ENCODE measurements at regions not wholly inside any gene's neighbourhood (a gene's known extent, or its start where the extent isn't known, plus 50 kb on each side); places are given as distances from the start of the nearest gene placed in this dataset.

DNA sequence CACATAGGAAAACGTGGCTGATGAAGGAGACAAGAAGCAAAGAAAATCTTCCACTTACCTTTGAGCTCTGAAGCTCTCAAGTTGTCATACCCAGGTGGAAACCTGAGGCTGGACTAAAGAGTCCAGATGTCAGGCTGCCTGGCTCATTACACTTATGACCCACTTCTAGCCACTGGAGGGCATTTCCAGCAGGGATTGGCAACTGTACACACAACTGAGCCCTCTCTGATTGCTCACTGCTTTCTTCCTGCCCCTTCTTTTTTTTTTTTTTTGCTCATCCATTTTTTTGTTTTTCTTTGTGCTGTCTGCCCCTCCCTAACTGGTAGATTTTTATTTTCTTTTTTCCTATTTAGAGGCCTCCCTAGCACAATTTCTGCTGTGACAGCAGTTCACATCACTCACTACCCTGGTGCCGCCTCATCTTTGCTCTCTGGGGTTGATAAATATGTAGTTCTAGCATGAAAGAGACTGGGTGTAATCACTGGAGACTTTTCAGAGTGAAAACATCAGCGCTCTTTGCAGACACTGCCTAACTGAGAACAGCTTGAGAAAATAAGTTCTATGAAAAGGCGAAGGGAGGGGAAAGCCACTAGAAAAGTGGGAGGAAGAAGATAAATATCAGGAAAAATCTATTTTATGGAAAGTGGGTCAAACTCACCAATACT lies 334.5 kb downstream of the NUF2 start:
- in situ Hi-C loops (cut with HindIII; ENCODE audit: low pct_unique_long_range_greater_than_20kb, low sequenced_read_pairs): no loop called here
- no peak for DNase-seq (ENCODE audit: low read depth in 1 of 2, low spot score in 1 of 2)
- no peak for TF ChIP-seq JUND (IDR thresholded peaks at IDR 0.05; ENCODE audit: low read depth)

DNA sequence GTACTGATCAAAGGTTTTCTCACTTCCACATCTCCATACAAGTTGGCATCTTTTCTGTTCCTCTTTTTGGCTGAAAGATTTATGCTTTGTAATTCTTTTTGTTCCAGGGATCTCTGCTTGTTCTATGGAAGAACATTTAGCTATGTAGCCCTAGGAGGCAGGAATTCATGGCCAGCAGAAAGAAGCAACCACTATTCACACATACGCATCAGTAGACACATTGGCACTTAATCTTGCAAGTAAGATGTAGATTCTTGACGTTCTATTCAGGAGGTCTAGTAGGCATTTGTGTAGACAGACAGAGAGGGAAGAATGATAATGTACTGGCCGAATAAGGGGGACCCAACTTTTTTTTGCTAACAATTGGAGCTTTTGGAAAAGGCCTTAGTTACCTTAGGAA lies 336.0 kb downstream of the NUF2 start:
- no peak for TF ChIP-seq JUND (IDR thresholded peaks at IDR 0.05; ENCODE audit: low read depth)
- in situ Hi-C loops (cut with HindIII; ENCODE audit: low pct_unique_long_range_greater_than_20kb, low sequenced_read_pairs): no loop called here

DNA sequence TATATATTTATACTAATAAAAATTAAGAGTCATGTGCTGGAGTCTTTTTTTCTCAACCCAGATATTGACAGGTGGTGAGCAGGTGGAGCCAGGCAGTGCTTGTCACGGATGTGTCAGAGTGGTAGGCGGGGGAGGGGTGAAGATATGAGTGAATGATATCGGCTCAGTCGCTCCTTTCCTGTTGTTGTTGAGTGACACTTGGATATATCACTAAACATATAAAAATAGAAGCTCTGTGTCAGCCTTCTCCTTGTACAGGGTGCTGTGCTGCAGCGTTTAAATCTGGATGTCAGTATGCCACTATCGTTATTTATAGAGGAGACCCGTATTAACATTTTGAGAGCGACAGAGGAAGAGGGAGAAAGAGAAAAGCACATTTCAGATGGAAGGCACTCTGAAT lies 339.6 kb downstream of the NUF2 start:
- DNase-seq (ENCODE audit: low read depth in 1 of 2, low spot score in 1 of 2): no peak
- in situ Hi-C loops (cut with HindIII; ENCODE audit: low pct_unique_long_range_greater_than_20kb, low sequenced_read_pairs): no loop called here
- no peak for TF ChIP-seq JUND (IDR thresholded peaks at IDR 0.05; ENCODE audit: low read depth)

More for the DNA sequence above, 336.0 kb downstream of the NUF2 start:
- DNase-seq (ENCODE audit: low read depth in 1 of 2, low spot score in 1 of 2): no peak

DNA sequence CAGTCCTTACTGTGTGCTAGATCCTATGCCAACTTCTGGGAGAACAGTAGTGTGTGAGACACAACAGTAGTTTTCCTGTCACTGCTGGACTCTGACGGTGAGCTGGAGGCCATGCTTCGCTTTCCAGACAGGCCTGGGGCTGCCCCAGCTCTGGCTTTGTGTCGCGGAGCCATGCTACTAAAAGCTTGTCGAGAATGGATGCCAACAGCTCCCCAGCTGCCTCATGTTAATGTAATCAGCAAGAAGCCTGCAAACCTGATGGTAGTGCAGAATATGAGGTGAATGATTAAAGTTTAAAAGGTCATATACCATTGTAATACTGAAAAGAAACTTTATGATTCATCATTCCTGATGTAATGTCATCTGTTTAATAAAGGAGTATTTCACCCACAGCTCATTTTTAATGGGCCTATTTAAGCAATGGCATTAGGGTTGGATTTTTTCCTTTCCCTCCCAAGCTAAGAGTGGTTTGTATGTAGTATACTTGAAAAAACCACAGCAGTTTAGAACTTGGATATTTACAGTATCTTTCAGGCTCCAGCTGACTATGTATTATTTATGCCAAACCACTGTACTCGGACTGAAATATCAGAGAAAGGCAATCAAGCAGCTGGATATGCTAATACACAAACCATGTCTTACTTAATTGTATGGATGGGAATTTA lies 343.0 kb downstream of the NUF2 start:
- no peak for TF ChIP-seq JUND (IDR thresholded peaks at IDR 0.05; ENCODE audit: low read depth)
- in situ Hi-C loops (cut with HindIII; ENCODE audit: low pct_unique_long_range_greater_than_20kb, low sequenced_read_pairs): no loop called here
- no peak for DNase-seq (ENCODE audit: low read depth in 1 of 2, low spot score in 1 of 2)

DNA sequence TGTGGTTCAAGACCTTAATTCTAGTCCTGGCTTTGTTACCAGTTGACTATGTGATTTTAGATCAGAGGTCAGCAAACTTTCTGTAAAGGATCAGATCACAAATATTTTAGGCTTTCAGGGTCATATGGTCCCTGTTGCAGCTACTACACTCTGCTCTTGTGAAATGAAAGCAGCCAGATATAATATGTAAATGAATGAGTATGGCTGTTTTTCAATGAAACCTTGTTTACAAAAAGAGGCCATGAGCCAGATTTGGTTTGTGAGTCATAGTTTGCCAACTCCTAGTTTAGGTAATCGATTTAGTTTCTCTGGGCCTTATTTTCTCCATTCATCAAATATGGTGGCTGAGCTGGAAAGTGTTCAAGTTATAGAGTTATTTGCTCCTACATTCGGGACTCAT lies 346.7 kb downstream of the NUF2 start:
- in situ Hi-C loops (cut with HindIII; ENCODE audit: low pct_unique_long_range_greater_than_20kb, low sequenced_read_pairs): no loop called here
- DNase-seq (ENCODE audit: low read depth in 1 of 2, low spot score in 1 of 2): no peak
- no peak for TF ChIP-seq JUND (IDR thresholded peaks at IDR 0.05; ENCODE audit: low read depth)

DNA sequence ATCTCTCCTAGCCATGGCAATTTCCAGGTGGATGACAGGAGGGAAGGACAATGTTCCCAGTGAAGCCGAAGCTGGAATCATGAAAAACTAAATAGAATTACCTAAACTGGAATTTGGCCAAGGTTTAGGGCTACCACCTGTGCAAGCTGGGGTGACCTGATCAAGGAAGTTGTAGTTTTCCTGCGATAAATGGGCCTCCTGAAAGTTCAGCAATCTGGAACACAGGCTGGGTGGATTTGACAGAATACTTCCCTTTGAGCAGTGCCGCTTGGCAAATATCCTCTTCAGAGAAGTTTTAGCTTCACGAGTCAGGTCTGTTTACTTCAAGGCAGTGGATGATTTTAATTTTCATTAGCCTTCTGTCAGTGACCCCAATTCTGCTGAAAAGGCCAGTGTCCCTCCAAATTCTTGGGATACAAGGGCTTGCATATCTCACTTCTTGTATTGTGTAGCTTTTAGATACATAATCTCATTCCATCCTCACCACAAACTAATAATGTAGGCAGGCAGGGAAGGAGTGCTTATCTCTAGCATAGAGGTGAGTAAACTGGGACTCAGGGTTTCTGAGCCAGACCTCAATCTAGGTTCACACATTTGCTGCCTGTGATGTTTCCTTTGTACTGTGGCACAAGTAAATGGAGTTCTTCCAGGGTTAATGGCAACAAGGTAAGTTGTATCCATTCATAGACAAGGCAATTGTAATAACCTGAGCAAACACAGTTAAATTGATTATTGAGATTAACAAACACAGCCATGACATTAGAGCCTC lies 349.4 kb downstream of the NUF2 start:
- in situ Hi-C loops (cut with HindIII; ENCODE audit: low pct_unique_long_range_greater_than_20kb, low sequenced_read_pairs): no loop called here
- no peak for TF ChIP-seq JUND (IDR thresholded peaks at IDR 0.05; ENCODE audit: low read depth)
- no peak for DNase-seq (ENCODE audit: low read depth in 1 of 2, low spot score in 1 of 2)

DNA sequence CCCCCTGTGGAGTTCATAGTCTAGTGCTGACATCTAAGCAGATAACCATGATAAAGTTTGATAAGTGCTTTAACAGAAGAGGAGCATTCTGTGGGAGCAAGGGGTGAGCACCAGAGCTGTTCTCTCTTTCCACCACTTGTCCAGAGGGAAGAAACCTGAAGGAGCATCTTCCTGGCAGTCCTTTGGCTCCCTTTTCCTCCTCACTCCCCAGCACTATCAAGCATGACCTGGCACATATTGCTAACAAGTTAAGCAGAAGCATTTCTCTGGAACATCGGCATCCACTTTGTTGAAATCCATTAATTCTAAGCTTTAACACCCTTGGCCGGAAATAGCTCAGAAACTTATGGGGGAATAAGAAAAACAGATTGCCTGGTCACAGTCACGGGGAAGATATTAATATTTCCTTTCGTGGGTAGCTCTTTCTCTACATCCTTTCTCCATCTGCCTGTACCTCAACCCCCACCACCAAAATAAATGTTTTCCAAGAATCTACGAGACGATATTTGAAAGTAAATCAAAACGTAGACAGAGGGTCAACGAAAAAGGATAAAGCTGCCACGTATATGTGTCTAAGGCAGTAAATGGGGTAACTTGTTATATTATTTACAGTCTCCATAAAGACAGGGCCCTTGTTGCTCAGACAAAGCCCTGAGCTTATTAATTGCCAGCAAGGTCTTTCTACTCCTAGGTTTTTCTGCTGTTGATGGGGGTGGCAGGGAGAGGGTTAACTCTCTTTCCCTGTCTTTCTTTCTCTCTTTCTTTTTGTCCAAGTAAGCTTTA lies 351.4 kb downstream of the NUF2 start:
- TF ChIP-seq JUND (IDR thresholded peaks at IDR 0.05; ENCODE audit: low read depth): no peak
- in situ Hi-C loops (cut with HindIII; ENCODE audit: low pct_unique_long_range_greater_than_20kb, low sequenced_read_pairs): no loop called here
- no peak for DNase-seq (ENCODE audit: low read depth in 1 of 2, low spot score in 1 of 2)

DNA sequence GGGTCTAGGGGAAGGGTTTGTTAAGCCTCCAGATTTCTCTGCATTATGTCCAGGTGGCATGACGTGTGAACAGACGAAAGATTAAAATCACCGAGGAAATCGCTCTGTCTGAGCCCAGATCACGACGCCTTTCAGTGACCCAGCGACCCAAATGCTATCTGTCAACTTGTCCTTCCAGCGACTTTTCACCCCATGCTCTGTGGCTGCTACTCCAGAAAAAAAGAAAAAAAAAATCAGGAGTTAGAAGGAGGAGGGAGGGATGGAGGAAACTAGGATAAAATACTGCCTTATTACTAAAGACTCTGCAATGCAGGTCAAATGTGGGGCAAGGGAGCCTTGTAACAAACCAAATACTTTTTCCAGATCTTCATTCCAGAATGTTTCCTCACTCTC lies 352.0 kb downstream of the NUF2 start:
- DNase-seq (ENCODE audit: low read depth in 1 of 2, low spot score in 1 of 2): no peak
- TF ChIP-seq JUND (IDR thresholded peaks at IDR 0.05; ENCODE audit: low read depth): no peak
- in situ Hi-C loops (cut with HindIII; ENCODE audit: low pct_unique_long_range_greater_than_20kb, low sequenced_read_pairs): no loop called here

DNA sequence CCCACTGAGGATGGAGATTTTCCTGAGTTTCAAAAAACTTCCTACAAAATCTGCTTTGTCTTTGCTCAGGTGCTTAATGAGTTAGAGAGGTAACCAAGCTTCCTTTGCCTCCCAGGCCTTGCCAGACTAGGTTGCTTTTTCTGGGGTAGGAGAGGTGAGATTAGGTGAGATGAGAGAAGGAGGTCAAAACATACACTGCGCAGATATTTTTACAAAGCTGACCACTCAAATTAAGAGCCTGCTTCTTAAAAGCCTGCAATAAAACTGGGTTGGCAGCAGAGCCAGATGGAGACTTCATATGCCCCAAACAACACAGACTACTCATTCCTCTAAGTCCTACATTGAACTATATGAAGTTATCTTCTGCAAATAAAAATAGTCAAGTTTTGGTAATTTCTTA lies 352.5 kb downstream of the NUF2 start:
- no peak for DNase-seq (ENCODE audit: low read depth in 1 of 2, low spot score in 1 of 2)
- no peak for TF ChIP-seq JUND (IDR thresholded peaks at IDR 0.05; ENCODE audit: low read depth)
- in situ Hi-C loops (cut with HindIII; ENCODE audit: low pct_unique_long_range_greater_than_20kb, low sequenced_read_pairs): no loop called here

DNA sequence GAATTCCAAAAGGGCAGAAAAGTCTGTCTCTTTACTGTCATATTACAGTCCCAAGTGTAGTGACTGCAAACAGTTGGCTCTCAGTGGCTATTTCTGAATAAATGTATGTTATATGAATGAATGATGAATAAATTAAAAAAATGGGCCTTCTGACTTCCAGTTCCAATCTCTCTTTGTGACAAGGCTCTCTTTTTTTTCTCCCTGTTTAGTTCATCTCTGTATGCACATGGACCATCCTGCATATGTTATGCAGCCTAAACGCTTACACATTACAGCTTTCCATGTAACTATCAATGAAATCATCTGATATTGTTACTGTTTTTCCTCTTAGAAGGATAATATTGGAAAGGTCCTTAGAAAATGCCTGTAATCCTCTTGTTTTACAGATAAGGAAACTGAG lies 363.0 kb downstream of the NUF2 start:
- no peak for DNase-seq (ENCODE audit: low read depth in 1 of 2, low spot score in 1 of 2)
- TF ChIP-seq JUND (IDR thresholded peaks at IDR 0.05; ENCODE audit: low read depth): no peak

DNA sequence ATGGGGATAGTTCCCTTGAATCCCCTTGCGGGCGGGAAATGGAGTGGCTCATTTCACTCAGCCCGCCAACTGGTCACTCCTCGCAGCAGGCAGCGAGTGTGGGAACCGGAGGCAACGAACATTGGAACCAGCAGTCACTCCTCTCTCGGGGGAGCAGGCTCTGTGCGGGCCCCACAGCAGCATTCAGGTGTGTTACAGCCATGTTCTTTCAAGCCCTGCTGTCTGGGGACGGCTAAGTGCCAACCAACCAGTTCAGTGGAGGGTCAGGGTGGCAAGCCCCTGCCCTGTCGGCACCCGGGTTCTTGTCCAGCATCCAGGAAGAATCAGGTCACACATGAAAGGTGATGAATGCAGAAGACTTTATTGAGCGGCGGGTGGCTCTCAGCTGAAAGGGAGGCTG lies 370.5 kb downstream of the NUF2 start:
- TF ChIP-seq JUND (IDR thresholded peaks at IDR 0.05; ENCODE audit: low read depth): no peak
- DNase-seq (ENCODE audit: low read depth in 1 of 2, low spot score in 1 of 2): no peak
- in situ Hi-C loops (cut with HindIII; ENCODE audit: low pct_unique_long_range_greater_than_20kb, low sequenced_read_pairs): no loop called here

More for the DNA sequence above, 363.0 kb downstream of the NUF2 start:
- in situ Hi-C loops (cut with HindIII; ENCODE audit: low pct_unique_long_range_greater_than_20kb, low sequenced_read_pairs): no loop called here

DNA sequence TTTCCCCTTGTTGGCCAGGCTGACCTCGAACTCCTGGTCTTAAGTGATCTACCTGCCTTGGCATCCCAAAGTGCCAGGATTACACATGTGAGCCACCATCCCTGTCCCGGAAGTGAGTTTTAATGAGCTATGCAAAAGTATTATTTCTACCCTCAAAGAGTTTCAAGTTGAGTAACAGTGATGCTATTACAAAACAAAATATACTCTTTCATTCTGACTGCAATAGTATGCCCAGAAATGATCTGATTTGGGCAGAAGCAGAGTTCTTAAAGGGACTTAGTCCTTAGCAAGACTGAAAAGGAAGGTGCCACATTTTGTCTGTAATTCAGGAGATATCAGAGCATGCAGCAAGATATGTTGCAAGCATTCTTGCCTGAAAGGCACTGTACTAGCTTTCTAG lies 375.4 kb downstream of the NUF2 start:
- DNase-seq (ENCODE audit: low read depth in 1 of 2, low spot score in 1 of 2): no peak
- in situ Hi-C loops (cut with HindIII; ENCODE audit: low pct_unique_long_range_greater_than_20kb, low sequenced_read_pairs): no loop called here
- no peak for TF ChIP-seq JUND (IDR thresholded peaks at IDR 0.05; ENCODE audit: low read depth)
